NB4 (cell line): ENCODE measurements at regions not wholly inside any gene's neighbourhood (a gene's known extent, or its start where the extent isn't known, plus 50 kb on each side); places are given as distances from the start of the nearest gene placed in this dataset.

Experiments
- DNase-seq: peaks from one replicate; pipeline ENCODE4 v3.0.0; 2010; ENCODE audit warnings: low read depth
- H3K4me3 ChIP-seq: one replicate; pipeline ENCODE4 v1.5.1; 2011; ENCODE audit warnings: mild to moderate bottlenecking, low read depth, low read length, moderate library complexity
- CTCF ChIP-seq: IDR thresholded peaks from one replicate; pipeline ENCODE4 v1.5.1; 2012; ENCODE audit warnings: low read depth, low read length
- MYC ChIP-seq: IDR thresholded peaks from 2 replicates; pipeline ENCODE4 v1.6.1; 2011; ENCODE audit warnings: low read depth, low read length
- POLR2A ChIP-seq: IDR thresholded peaks from 2 replicates; pipeline ENCODE4 v1.6.1; 2011; ENCODE audit warnings: mild to moderate bottlenecking; ENCODE audit not compliant: insufficient read length; ENCODE audit errors: extremely low read depth
- TF ChIP-seq, protein P1 (sequence below): IDR thresholded peaks from 2 replicates; pipeline ENCODE4 v1.6.1; 2011; ENCODE audit warnings: low read depth, low read length

DNA sequence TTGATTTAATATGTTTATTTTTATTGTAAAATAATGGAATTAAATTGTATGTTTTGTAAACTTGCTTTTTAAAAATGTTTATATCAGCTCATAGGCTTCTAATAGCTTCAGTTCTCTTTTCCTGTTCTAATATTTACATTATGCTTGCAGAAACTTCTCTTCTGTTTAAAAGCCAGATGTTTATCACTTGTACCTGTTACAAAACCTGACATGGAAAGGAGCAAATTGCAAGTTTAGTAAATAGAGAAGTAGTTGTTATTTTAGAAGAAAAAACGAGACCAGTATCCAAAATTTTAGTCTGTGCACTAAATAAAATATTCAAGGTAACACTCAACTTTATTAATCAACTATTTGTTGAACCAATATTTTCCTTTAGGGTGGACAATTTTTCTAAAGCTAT, 69.4 kb upstream of the GUCY1A1 start:
- DNase-seq = no peak
- TF ChIP-seq POLR2A (no peak), MYC (no peak), CTCF (no peak)
- TF ChIP-seq, protein P1, sequence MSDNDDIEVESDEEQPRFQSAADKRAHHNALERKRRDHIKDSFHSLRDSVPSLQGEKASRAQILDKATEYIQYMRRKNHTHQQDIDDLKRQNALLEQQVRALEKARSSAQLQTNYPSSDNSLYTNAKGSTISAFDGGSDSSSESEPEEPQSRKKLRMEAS = no peak
- H3K4me3 ChIP-seq = no peak overlapping the region

DNA sequence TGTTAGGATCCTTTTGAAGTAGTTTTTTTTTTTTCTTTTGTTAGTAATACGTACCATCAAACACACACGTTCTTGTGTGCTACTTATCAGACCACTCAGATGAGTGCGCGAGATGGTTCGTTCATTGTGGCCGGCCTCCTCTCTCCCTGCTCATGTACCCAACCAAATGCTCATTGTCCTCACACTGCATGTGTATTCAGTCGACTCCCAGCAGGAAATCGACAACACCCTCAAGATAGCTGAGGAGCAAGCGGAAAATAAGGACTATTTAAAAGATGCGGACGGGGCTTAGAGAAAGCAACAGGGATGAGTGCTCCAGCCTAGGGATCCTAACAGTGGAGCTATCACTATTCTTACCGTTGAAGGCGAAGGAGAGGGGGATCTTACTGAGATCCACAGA, 72.9 kb upstream of the GUCY1A1 start:
- TF ChIP-seq, protein P1 = no peak
- TF ChIP-seq POLR2A (no peak), MYC (no peak), CTCF (no peak)
- no peak overlapping the region for H3K4me3 ChIP-seq
- DNase-seq = no peak

DNA sequence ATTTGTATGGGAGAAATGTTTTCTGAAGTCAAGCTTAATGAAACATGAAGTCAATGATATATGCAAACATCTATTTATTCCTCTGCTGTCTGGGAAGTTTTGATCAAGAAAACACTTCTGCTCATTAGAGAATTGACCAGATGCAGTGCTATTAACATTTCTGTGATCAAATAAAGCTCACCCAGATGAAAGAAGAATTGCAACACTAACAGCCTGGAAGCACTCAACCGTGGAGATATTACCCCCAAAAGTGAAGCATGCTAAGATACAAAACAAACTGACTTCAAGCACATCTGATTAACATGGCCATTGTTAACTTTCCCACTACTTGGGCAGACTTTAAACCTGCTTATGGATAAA, 73.7 kb upstream of the GUCY1A1 start:
- TF ChIP-seq POLR2A (no peak), MYC (no peak), CTCF (no peak)
- TF ChIP-seq, protein P1 = no peak
- no peak overlapping the region for H3K4me3 ChIP-seq
- DNase-seq = no peak

GRCh38 chr4:155592179-155592937, 74.3 kb upstream of the GUCY1A1 start:
- TF ChIP-seq POLR2A (no peak), MYC (no peak), CTCF (no peak)
- TF ChIP-seq, protein P1 = no peak
- DNase-seq = no peak

DNA sequence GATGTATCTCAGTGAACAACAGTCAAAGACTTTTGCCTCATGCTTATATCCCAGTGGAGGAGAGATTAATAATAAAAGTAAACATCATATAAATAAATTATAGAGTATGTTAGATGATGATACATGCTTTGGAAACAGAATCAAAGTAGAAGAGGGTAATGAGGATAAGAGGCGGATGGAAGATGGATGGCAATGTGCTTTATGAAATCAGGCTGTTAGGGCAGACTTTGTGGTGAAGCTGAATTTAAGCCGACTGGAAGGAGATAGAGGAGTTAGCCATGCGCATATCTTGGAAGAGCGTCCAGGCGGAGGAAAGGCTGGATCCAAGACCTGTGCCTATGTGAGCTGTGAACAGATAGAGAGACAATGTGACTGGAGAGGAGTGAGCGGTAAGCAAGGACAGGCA, 74.9 kb upstream of the GUCY1A1 start:
- DNase-seq = no peak
- H3K4me3 ChIP-seq = no peak overlapping the region
- TF ChIP-seq, protein P1 = no peak
- TF ChIP-seq CTCF (no peak), MYC (no peak), POLR2A (no peak)

More at GRCh38 chr4:155592179-155592937, 74.3 kb upstream of the GUCY1A1 start:
- no peak overlapping the region for H3K4me3 ChIP-seq
